ENCODE measurements at regions not wholly inside any gene's neighbourhood (a gene's known extent, or its start where the extent isn't known, plus 50 kb on each side); places are given as distances from the start of the nearest gene placed in this dataset.

- TF ChIP-seq POLR2AphosphoS5 (IDR thresholded peaks at IDR 0.05; ENCODE audit: insufficient read depth in 1 of 2, low read depth in 1 of 2) = no peak
- TF ChIP-seq CTCF (IDR thresholded peaks at IDR 0.05) = no peak
These were observed 218.7 kb upstream of the S100G start for GRCh38 chrX:16431266-16431665.

Measured in vagina (tissue), 2 donors.